Spleen (tissue), 7 donors: ENCODE measurements at regions not wholly inside any gene's neighbourhood (a gene's known extent, or its start where the extent isn't known, plus 50 kb on each side); places are given as distances from the start of the nearest gene placed in this dataset.

Experiments
- POLR2A ChIP-seq, 3 donors: fragments of 450-650 bp; IDR thresholded peaks; one replicate each; pipeline ENCODE4 v1.5.1; 2017; ENCODE audit warnings: antibody characterized with exemption in 3 of 3, mild to moderate bottlenecking in 1 of 3
- POLR2AphosphoS5 ChIP-seq, 3 donors: sonication (generic); formaldehyde crosslinking; IDR thresholded peaks; one replicate each; pipeline ENCODE4 v1.5.1; 2017; ENCODE audit warnings: antibody characterized with exemption in 3 of 3
- TF ChIP-seq, protein P1 (sequence below), 11 experiments: fragments of 200-600 bp in 7 of 11; fragments of 450-650 bp in 4 of 11; sonication (generic) in 4 of 11; IDR thresholded peaks in 8 of 11; conservative IDR thresholded peaks in 3 of 11; 1 replicate in 7 of 11; 2 replicates in 4 of 11; pipeline versions ENCODE4 v1.4.0 to v1.8.0; 2016 to 2021; ENCODE audit warnings: antibody characterized with exemption in 11 of 11, inconsistent platforms in 4 of 11, mild to moderate bottlenecking in 1 of 11
- donor health status: DM: no; HTN: no; CAD: no; lungs with moderate emphysema.
- donor health status: DM: no; HTN: no; CAD: no.
- donor health status: DM: no; HTN: no; CAD: no.

DNA sequence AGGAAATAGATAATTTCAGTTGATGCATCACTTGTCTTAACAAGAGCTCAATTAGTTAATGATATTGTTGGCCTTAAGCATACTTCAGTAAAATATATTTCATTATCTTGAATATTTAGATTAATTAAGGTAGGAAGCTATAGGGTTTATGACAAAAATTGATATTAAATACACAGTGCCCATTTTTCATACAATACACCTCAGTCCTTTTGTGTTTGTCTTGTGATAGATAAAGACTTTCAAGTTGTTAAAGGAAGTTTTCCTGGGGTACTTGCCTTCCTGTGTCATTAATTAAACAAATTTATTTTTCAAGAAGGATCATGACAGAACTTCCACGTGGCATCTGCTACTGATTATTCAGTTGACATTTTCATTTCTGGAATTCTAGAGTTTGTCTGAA, 420.5 kb downstream of the MTX2 start:
- TF ChIP-seq, protein P1, sequence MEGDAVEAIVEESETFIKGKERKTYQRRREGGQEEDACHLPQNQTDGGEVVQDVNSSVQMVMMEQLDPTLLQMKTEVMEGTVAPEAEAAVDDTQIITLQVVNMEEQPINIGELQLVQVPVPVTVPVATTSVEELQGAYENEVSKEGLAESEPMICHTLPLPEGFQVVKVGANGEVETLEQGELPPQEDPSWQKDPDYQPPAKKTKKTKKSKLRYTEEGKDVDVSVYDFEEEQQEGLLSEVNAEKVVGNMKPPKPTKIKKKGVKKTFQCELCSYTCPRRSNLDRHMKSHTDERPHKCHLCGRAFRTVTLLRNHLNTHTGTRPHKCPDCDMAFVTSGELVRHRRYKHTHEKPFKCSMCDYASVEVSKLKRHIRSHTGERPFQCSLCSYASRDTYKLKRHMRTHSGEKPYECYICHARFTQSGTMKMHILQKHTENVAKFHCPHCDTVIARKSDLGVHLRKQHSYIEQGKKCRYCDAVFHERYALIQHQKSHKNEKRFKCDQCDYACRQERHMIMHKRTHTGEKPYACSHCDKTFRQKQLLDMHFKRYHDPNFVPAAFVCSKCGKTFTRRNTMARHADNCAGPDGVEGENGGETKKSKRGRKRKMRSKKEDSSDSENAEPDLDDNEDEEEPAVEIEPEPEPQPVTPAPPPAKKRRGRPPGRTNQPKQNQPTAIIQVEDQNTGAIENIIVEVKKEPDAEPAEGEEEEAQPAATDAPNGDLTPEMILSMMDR (IDR thresholded peaks at IDR 0.05 in 8 of 11, conservative IDR thresholded peaks at IDR 0.05 in 3 of 11): no peak
- TF ChIP-seq POLR2A (IDR thresholded peaks at IDR 0.05): no peak
- TF ChIP-seq POLR2AphosphoS5 (IDR thresholded peaks at IDR 0.05): no peak
